Adrenal gland (tissue), 9 donors: ENCODE measurements at regions not wholly inside any gene's neighbourhood (a gene's known extent, or its start where the extent isn't known, plus 50 kb on each side); places are given as distances from the start of the nearest gene placed in this dataset.

Experiments
- DNase-seq, 7 donors: peaks; one replicate each; pipeline ENCODE4 v3.0.0-alpha.2; 2019 to 2020
- H3K27ac ChIP-seq, 5 donors: fragments of 200-600 bp; sonication (generic) in 4 of 5; 1 replicate in 3 of 5; 2 replicates in 2 of 5; pipeline versions ENCODE4 v1.5.1 to v1.8.0; 2016 to 2020; ENCODE audit warnings: mild to moderate bottlenecking in 1 of 5
- H3K27me3 ChIP-seq: fragments of 200-600 bp; 2 replicates; pipeline ENCODE4 v1.8.0; 2021
- H3K36me3 ChIP-seq, 2 donors: fragments of 200-600 bp; replicated peaks in 1 of 2; 1 replicate in 1 of 2; 2 replicates in 1 of 2; pipeline versions ENCODE4 v1.5.1 to v1.8.0; 2018 to 2022
- H3K4me1 ChIP-seq, 2 donors: fragments of 200-600 bp; replicated peaks in 1 of 2; 1 replicate in 1 of 2; 2 replicates in 1 of 2; pipeline versions ENCODE4 v1.5.1 to v1.8.0; 2018 to 2021
- H3K4me3 ChIP-seq, 4 donors: fragments of 200-600 bp; sonication (generic) in 3 of 4; one replicate each; pipeline ENCODE4 v1.5.1; 2016 to 2018
- H3K9me3 ChIP-seq, 3 donors: fragments of 200-600 bp; sonication (generic) in 1 of 3; replicated peaks in 1 of 3; 1 replicate in 2 of 3; 2 replicates in 1 of 3; pipeline versions ENCODE4 v1.5.1 to v1.8.0; 2016 to 2021
- CTCF ChIP-seq, 6 experiments: fragments of 450-650 bp in 4 of 6; fragments of 200-600 bp in 2 of 6; sonication (generic) in 1 of 6; IDR thresholded peaks; 1 replicate in 5 of 6; 2 replicates in 1 of 6; pipeline versions ENCODE4 v1.5.1 to v1.8.0; 2016 to 2021; ENCODE audit warnings: antibody characterized with exemption in 6 of 6, mild to moderate bottlenecking in 2 of 6, moderate library complexity in 1 of 6
- POLR2A ChIP-seq, 2 donors: fragments of 450-650 bp; IDR thresholded peaks; one replicate each; pipeline ENCODE4 v1.6.1; 2017; ENCODE audit warnings: antibody characterized with exemption in 2 of 2, mild to moderate bottlenecking in 2 of 2, moderate library complexity in 1 of 2
- WGBS, 4 donors: extraction: QIAGEN DNeasy Blood & Tissue Kit in 2 of 4; methylation state at CpG; one replicate each; pipeline versions ENCODE4 v1.1.5 to v1.1.7; 2013 to 2017; 5-methylcytosine and 5-hydroxymethylcytosine counted together
- intact Hi-C, 2 donors: fragments of 100-400 bp; cut with DNase I; formaldehyde crosslinking; loops; one replicate each; pipeline versions ENCODE4 v1.14.1 to v1.15.0; 2022 to 2023
- donor health status: healthy with polysubstance abuse.
- donor health status: Bipolar disorder and iron deficiency.
- donor health status: DM: yes; HTN: yes; CAD: no.
- donor health status: DM: no; HTN: no; CAD: no.
- donor health status: DM: no; HTN: no; CAD: no.

GRCh38 chrX:94758130-94758529 lies 1084.1 kb downstream of the FAM133A start:
- Histone ChIP-seq H3K27ac (no peak overlapping the region), H3K27me3 (no peaks in the 10 kb centered on the region), H3K4me1 (no peaks in the 10 kb centered on the region), H3K4me3 (no peak overlapping the region), H3K36me3 (no peaks in the 10 kb centered on the region), H3K9me3 (no peaks in the 10 kb centered on the region)
- no peak for TF ChIP-seq CTCF (IDR thresholded peaks at IDR 0.05)
- TF ChIP-seq POLR2A (IDR thresholded peaks at IDR 0.05): no peak
- intact Hi-C loops: no loop called here
- WGBS, 4 donors: 55 to 75% (median 58%) methylated on average over 1 of the region's 1 CpG
- DNase-seq: no peak

GRCh38 chrX:94775640-94776039 lies 1101.6 kb downstream of the FAM133A start:
- Histone ChIP-seq H3K27ac (no peak overlapping the region), H3K4me1 (no peaks in the 10 kb centered on the region), H3K4me3 (no peak overlapping the region), H3K9me3 (no peaks in the 10 kb centered on the region), H3K27me3 (peaks cover 4% of the 10 kb centered on the region), H3K36me3 (no peaks in the 10 kb centered on the region)
- intact Hi-C loops: no loop called here
- DNase-seq: no peak
- 52 to 59% (median 57%) methylated on average over 2 of the region's 2 CpGs for WGBS, 4 donors
- no peak for TF ChIP-seq POLR2A (IDR thresholded peaks at IDR 0.05)
- no peak for TF ChIP-seq CTCF (IDR thresholded peaks at IDR 0.05)

GRCh38 chrX:94813541-94813940 lies 1139.5 kb downstream of the FAM133A start:
- 78 to 96% (median 89%) methylated on average over 1 of the region's 1 CpG for WGBS, 4 donors
- intact Hi-C loops: no loop called here
- DNase-seq: no peak
- no peaks in the 10 kb centered on the region for H3K4me1 ChIP-seq
- no peaks in the 10 kb centered on the region for H3K36me3 ChIP-seq
- TF ChIP-seq CTCF (IDR thresholded peaks at IDR 0.05) (no peak), POLR2A (IDR thresholded peaks at IDR 0.05) (no peak)
- no peak overlapping the region for H3K4me3 ChIP-seq
- H3K27ac ChIP-seq: no peak overlapping the region
- peaks cover 3% of the 10 kb centered on the region for H3K27me3 ChIP-seq
- H3K9me3 ChIP-seq: no peaks in the 10 kb centered on the region

GRCh38 chrX:94814216-94814615 lies 1140.2 kb downstream of the FAM133A start:
- WGBS, 4 donors: 47 to 83% (median 70%) methylated on average over 1 of the region's 1 CpG

More at GRCh38 chrX:94814216-94814615, 1140.2 kb downstream of the FAM133A start:
- TF ChIP-seq POLR2A (IDR thresholded peaks at IDR 0.05): no peak
- no peak for TF ChIP-seq CTCF (IDR thresholded peaks at IDR 0.05)
- Histone ChIP-seq H3K4me3 (no peak overlapping the region), H3K27ac (no peak overlapping the region), H3K27me3 (peaks cover 3% of the 10 kb centered on the region), H3K9me3 (no peaks in the 10 kb centered on the region), H3K4me1 (no peaks in the 10 kb centered on the region), H3K36me3 (no peaks in the 10 kb centered on the region)
- intact Hi-C loops: no loop called here
- DNase-seq: no peak
